NCI-H2029 (cell line): ENCODE measurements at regions not wholly inside any gene's neighbourhood (a gene's known extent, or its start where the extent isn't known, plus 50 kb on each side); places are given as distances from the start of the nearest gene placed in this dataset.

Source experiments
- DNase-seq: peaks from one replicate; lab custom pipeline; 2025; lab: John Stamatoyannopoulos, UW

GRCh38 chr18:78150590-78150989 lies 829.0 kb upstream of the SALL3 start:
- DNase-seq, result no peak

- no peak for DNase-seq
These were observed 828.4 kb upstream of the SALL3 start for GRCh38 chr18:78151234-78151633.

GRCh38 chr18:78151948-78152725 lies 827.5 kb upstream of the SALL3 start:
- no peak for DNase-seq

- DNase-seq, result no peak
These were observed 826.3 kb upstream of the SALL3 start for GRCh38 chr18:78153362-78153761.

- DNase-seq, result no peak
These were observed 825.2 kb upstream of the SALL3 start for GRCh38 chr18:78154444-78154843.

GRCh38 chr18:78154853-78155252 lies 824.8 kb upstream of the SALL3 start:
- DNase-seq, result no peak

GRCh38 chr18:78156466-78156865 lies 823.2 kb upstream of the SALL3 start:
- DNase-seq, result no peak

GRCh38 chr18:78158943-78159342 lies 820.7 kb upstream of the SALL3 start:
- no peak for DNase-seq

GRCh38 chr18:78159397-78159796 lies 820.2 kb upstream of the SALL3 start:
- no peak for DNase-seq

GRCh38 chr18:78160961-78161656 lies 818.5 kb upstream of the SALL3 start:
- no peak for DNase-seq

- no peak for DNase-seq
These were observed 814.1 kb upstream of the SALL3 start for GRCh38 chr18:78165525-78165924.

GRCh38 chr18:78168526-78168925 lies 811.1 kb upstream of the SALL3 start:
- no peak for DNase-seq

- DNase-seq, result no peak
These were observed 810.3 kb upstream of the SALL3 start for GRCh38 chr18:78169174-78169864.

- no peak for DNase-seq
These were observed 807.7 kb upstream of the SALL3 start for GRCh38 chr18:78171954-78172353.

- DNase-seq, result no peak
These were observed 804.9 kb upstream of the SALL3 start for GRCh38 chr18:78174737-78175136.

GRCh38 chr18:78178812-78179211 lies 800.8 kb upstream of the SALL3 start:
- no peak for DNase-seq

GRCh38 chr18:78180741-78181140 lies 798.9 kb upstream of the SALL3 start:
- DNase-seq, result no peak

- no peak for DNase-seq
These were observed 795.8 kb upstream of the SALL3 start for GRCh38 chr18:78183815-78184214.

GRCh38 chr18:78191276-78191675 lies 788.3 kb upstream of the SALL3 start:
- no peak for DNase-seq

- peak; percentile 82 for DNase-seq
These were observed 787.6 kb upstream of the SALL3 start for GRCh38 chr18:78192054-78192453.

GRCh38 chr18:78196280-78196679 lies 783.3 kb upstream of the SALL3 start:
- no peak for DNase-seq

GRCh38 chr18:78199002-78199401 lies 780.6 kb upstream of the SALL3 start:
- no peak for DNase-seq

GRCh38 chr18:78199611-78200010 lies 780.0 kb upstream of the SALL3 start:
- DNase-seq, result no peak
